Daoy (cell line): ENCODE measurements at regions not wholly inside any gene's neighbourhood (a gene's known extent, or its start where the extent isn't known, plus 50 kb on each side); places are given as distances from the start of the nearest gene placed in this dataset.

Source experiments
- DNase-seq: peaks from one replicate; pipeline ENCODE4 v3.0.0-alpha.2; 2015; ENCODE audit warnings: low read depth

DNA sequence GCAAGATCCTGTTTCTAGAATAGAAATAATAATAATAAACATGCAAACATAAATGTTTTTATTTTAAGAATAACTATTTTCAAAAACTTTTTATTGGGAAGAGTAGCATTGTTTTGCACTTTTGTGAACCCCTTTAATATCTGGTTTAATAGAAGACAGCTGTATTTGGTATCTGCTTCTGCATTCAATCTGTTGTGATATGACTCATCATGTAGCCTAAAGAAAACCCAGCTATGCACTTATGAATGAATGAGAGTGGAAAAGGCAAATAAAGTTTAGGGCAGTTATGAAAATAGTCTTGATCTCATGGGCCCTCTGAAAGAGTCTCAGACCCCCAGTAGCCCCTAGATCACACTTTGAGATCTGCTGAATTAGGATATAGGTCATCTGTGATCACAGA lies 100.4 kb upstream of the PPP2R3A start:
- DNase-seq = no peak

DNA sequence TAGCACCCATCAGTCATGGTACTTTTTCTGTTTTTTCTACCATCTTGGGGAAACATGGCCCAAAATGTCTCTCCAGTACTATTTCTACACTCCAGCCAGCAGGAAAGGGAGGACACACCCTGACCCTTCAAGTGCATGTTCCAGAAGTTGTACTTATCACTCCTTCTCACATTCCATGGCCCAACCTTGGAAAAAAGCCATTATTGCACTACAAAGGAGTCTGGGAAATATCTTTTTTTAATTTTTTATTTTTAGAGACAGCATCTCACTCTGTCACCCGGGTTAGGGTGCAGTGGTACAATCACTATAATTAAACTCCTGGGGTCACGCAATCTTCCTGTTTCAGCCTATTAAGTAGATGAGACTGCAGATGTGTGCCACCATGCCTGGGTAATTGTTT lies 100.0 kb upstream of the PPP2R3A start:
- no peak for DNase-seq

DNA sequence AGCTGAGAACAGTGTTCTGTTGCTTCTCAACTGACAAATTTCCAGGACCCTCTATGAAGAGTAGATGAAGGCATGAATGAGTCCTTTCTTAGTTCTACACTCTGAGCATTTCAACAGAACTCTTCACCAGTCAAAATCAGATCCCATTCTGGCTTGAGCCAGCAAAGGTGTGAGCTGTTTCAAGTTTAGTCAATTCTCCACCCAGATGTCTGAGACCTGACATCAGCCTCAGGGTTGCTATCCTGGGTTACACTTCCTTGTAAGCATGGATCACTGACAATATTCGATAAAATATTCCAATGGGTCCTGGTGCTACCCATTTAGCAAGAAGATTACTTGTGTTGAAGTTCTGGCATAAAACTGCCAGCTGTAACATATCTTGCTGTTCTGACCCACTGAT lies 97.6 kb upstream of the PPP2R3A start:
- no peak for DNase-seq

DNA sequence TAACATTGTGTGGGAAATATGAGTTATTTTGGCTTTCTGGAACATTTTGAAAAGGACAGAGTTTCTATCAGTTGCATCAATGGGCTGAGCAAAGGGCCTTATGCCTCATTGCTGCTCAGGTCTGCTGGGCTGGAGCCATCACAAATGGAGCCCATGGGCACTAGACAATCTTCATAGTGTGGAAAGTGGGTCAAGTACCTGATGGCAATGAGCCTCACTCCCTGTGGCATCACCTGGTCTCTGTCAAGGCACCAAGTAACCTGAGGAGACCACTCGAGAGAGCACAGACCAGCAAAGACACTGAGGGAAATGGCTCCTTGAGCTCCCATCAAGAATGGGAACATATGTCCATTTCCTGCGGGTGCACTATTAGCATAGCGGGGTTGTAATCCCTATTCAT lies 96.7 kb upstream of the PPP2R3A start:
- DNase-seq = no peak

DNA sequence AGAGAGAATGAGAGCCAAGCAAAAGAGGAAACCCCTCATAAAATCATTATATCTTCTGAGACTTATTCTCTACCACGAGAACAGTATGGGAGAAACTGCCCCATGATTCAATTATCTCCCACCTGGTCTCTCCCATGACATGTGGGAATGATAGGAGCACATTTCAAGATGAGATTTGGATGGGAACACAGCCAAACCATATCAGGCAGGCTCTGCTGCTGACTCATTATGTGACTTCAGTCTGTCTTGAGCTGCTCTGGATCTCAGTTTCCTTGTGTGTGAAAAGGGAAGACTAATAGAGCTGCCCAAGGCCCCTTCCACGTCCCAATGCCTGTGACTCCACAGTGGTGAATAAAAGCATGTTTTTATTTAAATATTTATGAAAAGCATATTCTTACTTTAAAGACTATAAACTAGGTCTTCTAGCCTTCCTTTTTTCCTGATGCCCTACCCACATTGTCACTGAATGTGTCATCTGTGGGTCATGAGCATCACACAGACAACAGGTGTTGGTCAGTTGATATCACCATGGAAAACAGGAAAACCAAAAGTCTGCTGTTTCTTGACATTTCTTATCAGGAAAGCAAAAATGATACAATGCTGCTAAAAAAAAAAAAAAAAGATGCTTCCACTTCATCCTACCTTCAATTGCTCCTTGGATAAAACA lies 96.0 kb upstream of the PPP2R3A start:
- no peak for DNase-seq

DNA sequence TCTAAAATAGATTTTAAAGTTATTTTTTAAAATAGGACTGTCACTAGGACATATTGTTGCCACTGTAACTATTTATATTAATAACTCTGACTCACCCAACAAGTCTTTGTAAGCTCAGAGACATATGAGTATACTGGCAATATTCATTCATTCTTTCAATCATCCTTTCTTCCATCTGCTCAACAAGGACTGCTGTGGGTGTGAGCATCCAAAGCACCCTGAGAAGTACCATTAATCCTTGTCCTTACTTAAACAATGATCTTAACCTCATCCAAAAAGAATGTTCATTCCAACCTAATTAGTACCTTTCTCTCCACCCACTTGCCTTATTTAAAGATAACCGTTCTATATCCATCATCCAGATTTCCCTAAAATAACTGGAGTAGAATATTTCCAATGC lies 94.2 kb upstream of the PPP2R3A start:
- no peak for DNase-seq

DNA sequence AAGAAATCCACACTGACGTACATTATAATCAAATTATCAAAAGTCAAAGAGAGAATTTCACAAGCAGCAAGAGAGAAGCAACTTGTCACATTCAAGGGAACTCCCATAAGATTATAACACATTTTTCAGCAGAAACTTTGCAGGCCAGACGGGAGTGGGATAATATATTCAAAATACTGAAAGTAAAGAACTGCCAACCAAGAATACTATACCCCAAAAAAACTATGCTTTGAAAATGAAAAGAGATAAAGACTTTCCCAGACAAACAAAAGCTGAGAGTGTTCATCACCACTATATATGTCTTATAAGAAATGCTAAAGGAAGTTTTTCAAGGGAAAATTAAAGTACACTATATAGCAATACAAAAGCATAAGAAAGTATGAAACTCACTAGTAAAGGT lies 91.5 kb upstream of the PPP2R3A start:
- DNase-seq = no peak

DNA sequence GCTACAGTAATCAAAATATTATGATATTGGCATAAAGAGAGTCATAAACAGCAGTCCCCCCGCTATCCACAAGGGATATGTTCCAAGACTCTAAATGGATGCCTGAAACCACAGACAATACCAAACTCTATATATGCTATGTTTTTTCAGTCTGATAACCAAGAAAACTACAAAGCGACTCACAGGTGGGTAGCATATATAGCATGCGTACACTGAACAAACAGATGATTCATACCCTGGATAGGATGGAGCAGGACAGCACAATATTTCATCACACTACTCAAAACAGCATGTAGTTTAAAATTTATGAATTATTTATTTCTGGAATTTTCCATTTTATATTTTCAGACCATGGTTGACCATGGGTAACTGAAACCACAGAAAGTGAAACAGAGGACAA lies 87.0 kb upstream of the PPP2R3A start:
- no peak for DNase-seq

DNA sequence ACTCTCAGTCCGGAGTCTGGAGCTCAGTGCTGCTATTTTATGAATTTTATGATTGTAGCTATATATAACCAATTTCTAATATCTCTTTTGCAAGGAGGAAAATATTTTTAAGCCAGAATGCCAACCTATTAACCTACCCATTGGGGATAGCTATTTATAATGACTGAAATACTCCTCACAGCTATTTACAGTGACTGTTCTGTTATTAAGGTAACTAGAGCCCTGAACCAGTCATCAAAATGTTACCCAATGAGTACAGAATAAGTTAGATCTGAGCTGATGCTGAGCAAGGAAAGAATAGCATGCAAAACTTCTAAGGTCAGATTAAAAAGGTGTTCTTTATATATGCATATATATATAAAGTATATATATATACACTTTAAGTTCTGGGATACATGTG lies 79.6 kb upstream of the PPP2R3A start:
- no peak for DNase-seq

DNA sequence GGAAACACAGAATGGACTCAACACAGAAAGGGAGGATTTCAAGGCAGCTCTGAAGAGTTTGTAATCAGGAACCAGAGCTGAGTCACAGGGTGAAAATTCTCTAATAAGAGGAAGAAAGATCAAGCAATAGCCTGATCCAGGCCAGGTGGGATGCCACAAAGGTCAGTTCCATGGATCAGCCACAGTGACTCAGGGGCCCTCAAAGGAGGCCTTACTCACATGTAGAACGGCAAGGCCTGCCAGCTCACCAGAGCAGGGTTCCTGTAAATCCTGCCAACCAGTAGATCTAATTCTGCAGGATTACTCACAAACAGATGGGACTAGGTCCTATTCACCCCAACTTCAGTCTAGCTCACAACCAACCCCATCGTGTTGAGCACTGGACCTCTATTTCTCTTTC lies 78.3 kb upstream of the PPP2R3A start:
- peak; percentile 67 for DNase-seq

DNA sequence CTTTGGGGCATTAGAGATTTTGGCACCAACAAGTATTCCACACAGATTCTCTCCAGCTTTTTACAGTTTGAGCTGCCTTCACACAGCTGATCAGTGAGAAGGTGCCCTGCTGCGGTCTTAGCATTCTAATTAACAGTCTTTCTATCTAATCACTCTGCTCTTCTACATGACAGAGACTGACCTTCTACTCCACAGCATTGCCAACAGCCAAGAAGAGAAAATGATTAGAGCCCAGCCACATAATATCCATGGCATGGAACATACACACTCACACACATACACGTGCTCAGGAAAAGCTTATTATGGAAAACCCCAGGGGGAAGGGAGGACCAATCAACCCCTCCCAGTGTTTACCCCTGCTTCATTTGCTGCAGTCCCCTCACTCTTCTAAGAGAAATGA lies 76.1 kb upstream of the PPP2R3A start:
- no peak for DNase-seq

DNA sequence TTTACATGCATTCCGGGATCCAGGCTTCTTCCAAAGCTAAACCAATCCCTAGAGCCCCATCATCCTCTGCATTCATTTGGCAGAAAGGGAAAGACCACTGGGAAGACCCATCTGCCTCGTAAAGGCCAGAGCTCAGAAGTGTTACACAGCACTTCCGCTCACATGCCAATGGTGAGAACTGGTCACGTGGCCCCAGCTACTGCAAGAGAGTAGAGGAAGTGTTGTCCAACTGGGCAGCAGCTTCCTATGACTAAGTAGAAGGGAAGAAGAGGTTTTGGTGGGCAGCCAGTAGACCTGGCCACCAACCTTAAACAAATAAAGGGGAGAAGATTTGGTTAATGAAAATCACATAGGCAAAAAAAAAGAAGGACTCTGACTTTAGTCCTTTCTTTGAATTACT lies 74.4 kb upstream of the PPP2R3A start:
- peak; percentile 24 for DNase-seq

DNA sequence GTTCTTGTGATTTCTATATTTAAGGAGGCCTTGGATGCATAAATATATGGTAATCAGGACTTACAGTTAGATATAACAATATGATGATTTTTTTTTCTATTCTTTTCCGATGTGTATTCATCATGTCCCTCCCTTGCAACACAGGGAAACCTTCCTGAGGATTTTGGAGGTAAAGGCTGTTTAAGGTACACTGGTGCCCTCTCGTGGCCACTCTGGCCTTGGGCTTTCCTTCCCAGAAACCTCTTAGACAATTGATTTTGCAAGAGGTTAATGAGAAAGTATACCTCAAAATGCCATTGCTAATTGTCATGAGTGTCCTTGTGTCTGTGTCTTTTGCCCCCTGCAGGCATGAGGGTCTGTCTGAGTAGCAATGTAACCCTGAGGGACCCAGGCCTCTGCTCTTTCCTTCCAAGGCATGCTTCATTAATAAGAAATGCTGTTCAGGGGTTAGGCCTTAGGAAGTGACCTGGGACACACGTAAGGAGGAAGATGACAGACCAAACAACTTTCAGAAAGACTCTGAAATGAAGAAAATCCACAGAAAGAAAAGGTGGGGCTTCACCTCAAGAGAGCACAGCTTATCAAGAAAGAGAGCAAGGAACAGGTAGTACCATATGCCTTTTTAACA lies 70.3 kb upstream of the PPP2R3A start:
- DNase-seq = peak; percentile 78

DNA sequence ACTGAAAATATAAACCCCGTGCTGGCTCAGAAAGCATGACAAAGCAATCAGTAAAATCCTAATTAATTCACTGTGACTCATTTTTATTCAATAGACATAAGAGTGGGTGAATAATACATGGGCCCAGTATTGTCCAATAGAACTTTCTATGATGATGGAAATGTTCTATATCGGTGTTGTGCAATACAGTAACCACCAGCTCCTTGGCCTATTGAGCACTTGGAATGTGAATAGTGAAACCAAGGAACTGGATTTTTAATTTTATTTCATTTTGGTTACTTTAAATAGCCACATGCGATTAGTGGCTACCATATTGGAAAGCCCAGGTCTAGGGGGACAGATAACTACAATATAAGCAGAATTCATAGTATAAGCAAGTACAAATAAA lies 69.8 kb upstream of the PPP2R3A start:
- no peak for DNase-seq

DNA sequence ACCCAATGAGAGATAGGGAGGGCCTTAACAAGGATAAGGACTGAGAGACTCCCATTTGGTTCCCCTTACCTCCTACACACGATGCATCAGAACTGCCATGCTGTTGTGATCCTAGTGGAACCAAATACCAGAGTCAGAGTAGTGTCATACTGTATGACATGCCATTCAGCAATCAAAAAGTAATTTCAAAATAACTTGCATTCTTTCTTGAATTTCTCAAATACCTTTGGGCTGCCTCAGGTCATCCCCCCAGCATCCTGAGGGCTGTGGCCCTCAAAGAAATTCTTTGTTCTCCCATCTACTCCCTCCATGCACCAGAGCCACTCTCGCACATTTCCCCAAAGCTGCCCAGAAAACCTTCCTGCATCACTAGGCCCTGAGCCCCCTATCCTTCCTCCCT lies 68.9 kb upstream of the PPP2R3A start:
- DNase-seq = peak; percentile 54

DNA sequence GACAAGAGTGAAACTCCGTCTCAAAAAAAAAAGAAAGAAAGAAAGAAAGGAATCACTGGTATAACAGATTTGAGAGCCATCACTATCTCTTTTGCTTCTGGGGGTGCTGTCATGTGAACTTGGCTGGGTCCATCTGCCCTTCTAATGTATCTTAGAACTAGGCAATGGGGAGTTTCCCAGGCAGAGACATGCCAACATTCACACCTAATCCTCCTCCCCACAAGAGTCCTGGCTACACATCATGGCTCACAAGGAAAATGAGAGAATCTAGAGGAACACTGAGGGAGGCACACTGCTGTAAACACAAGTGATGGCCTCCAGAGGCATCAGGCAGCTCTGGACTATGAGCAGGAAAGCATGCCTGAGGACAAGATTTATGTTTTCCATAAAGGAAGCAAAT lies 67.8 kb upstream of the PPP2R3A start:
- no peak for DNase-seq

DNA sequence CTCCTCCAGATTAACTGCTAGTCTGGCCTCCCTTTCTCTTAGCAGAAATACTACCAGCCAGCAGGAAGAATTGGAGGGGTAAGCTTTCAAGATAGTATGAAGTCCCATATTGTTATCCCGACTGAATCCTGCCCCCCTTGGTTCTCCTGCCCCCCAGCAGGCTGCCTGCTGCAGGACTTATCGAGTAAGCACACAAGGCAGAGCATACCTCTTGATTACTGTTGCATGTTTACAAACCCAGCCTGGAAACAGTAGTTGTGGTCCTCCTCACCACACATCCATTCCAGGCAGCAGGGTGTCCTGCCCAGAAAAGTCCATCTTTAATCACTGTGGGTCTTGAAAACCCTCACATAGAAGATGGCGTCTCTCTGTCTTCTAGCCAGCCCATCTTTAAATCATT lies 66.8 kb upstream of the PPP2R3A start:
- no peak for DNase-seq

DNA sequence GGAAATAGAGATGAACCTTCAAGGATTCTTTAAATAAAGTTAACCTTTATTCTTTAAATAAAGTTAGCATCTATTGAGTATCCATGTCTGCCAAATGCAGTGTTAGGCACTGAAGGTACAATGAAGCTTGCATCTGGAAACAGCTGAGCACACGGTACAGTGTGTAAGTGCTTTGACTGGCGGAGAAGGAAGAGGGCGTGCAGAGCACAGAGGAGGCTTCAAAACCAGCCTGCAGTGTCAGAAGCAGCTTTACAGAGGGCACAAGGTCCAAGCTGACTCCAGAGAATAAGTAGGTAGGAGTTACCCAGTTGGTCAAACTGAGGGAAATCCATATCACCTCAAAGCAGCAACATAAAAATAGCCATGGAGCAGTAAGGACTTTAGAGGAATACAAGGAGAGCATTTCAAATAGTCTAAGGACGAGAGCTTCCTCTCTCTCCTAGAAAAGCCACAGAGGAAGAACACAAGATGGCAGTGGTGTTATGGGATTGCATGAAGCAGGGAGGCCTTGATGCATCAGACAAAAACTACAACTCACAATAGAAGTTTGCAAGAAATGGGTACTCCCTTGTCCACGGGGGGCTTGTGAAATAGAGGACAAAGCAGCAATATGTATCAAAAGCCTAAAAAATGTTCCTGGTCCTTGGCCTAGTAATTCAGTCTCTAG lies 60.3 kb upstream of the PPP2R3A start:
- peak; percentile 26 for DNase-seq

DNA sequence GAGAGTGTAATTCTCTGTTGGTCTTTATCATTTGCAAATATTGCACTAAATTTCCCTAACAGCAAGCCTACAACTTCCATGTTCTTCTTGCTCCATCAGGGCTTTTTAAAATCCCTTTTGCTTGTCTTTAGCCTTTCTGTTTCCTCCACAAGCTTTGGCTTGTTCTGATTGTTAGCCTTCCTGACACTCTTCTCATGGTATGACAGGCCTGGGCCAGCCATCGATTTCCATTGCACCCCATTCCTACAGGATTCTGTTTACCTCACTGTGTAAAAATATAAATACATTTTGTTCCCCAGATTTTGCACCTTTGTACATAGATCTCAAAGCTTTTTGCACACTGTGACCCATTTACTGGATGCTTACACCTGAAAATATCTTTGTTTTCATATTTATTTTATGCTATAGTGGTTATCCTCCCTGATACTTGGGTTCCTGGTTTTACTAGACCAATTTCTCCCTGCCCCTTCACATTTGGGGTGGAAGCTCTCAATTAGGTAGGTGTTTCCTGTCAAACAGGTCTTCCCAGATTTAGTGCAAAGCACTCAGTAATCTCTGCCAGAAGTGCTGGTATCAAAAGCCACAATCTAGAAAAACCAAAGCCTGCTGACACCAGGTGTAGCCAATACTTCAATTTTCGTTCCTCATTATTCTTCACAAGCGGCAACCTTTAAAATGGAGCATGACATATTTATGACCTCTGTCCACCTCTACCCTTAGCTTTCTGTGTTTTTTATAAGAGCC lies 57.9 kb upstream of the PPP2R3A start:
- DNase-seq = no peak

DNA sequence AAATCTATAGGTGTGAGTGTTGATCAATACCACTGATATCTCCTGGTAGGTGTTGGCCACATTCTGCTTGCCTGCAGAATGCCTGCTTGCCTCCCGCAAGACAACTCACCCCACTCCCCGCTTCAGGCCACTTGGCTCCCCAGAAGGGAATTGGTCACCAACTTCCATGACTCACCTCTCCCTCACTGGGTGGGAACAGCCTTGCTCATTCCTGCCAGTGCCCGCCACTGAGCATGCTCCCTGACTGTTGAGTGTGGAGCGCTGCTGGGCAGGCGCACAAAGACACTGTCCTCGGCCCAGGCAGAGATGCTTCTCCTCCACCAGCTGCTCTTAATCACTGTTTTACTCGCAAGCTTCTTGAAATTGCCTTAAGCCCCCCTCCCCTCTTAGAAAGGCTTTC lies 57.3 kb upstream of the PPP2R3A start:
- peak; percentile 83 for DNase-seq

DNA sequence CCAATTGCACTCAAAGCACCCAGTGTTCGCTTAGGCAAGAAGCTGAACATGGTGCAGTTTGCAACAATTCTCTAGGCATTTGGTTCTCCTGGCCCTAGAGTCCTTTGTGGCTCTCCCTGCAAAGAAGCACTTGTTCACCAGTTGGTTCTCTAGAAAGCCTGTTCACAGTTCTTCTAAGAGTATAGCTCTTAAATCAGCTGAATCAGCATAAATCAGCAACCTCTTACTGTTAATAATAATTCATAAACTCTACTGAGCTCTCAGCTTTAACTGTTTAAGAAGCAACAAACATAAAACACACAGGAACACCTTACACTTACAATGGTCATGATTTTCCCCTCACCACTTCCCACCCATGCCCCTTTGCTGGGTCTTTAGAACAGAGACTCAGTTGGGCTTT lies 56.8 kb upstream of the PPP2R3A start:
- no peak for DNase-seq

DNA sequence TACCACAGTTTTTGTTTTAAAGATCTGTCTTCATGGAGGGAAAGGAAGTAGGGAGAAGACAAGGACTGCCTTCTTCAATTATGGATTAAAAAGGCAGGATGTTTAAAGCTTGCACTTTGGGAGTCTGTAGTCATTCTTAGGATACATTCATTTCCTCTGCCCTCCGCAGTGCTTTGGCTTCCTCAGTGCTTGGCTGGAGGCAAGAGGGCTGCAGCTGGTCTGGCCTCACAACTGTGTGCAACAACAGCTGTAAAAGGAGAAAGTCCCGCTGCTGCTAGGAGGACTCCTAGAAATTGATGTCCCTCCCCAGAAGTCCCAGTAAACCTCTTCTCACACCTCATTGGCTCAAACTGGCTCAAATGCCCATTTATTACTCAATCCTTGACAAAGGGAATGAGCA lies 54.4 kb upstream of the PPP2R3A start:
- no peak for DNase-seq

DNA sequence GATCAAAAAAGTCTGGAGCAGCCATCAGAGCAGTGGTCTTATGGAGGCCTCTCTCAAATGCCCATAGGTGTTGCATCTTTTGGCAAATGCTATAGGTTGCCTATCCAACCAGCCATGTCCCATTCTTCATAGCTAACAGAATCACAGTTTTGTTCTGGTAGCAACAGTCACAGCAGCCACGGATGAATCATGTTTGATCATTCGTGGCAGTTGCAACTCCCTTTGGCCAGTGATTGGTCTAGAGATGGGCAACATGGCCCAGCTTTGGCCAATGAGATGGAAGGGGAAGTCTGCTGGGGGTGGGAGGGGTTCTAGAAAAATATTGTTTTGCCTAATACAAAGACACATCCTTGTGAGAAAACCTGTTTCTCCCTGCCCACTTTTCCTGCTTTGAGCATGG lies 50.3 kb upstream of the PPP2R3A start:
- peak; percentile 16 for DNase-seq
